ENCODE measurements at regions not wholly inside any gene's neighbourhood (a gene's known extent, or its start where the extent isn't known, plus 50 kb on each side); places are given as distances from the start of the nearest gene placed in this dataset.
A peak's percentile ranks its signal among the peaks of the same experiment; 100 is the strongest.
"Not testable (repeated sequence)": the region's sequence is repeated elsewhere in the genome, so short reads cannot be mapped to it uniquely, and the experiment has no call there.

GRCh38 chr5:57871496-57871895 is 388.9 kb upstream of the ACTBL2 start:
- no peak for ATAC-seq
- H3K4me1 ChIP-seq, result no peaks in the 10 kb centered on the region

GRCh38 chr5:57870267-57870666 is 387.7 kb upstream of the ACTBL2 start:
- intact Hi-C loops (cut with DNase I; ENCODE audit: low total_unique reads); H3K9me3 ChIP-seq; H3K27me3 ChIP-seq; DNase-seq; H3K27ac ChIP-seq; H3K4me1 ChIP-seq; H3K4me3 ChIP-seq; ATAC-seq; in situ Hi-C loops (cut with MboI; ENCODE audit: low sequenced_read_pairs in 4 of 4); H3K36me3 ChIP-seq: not testable (repeated sequence)

More at GRCh38 chr5:57871496-57871895, 388.9 kb upstream of the ACTBL2 start:
- DNase-seq, result no peak
- TF ChIP-seq, protein P1, sequence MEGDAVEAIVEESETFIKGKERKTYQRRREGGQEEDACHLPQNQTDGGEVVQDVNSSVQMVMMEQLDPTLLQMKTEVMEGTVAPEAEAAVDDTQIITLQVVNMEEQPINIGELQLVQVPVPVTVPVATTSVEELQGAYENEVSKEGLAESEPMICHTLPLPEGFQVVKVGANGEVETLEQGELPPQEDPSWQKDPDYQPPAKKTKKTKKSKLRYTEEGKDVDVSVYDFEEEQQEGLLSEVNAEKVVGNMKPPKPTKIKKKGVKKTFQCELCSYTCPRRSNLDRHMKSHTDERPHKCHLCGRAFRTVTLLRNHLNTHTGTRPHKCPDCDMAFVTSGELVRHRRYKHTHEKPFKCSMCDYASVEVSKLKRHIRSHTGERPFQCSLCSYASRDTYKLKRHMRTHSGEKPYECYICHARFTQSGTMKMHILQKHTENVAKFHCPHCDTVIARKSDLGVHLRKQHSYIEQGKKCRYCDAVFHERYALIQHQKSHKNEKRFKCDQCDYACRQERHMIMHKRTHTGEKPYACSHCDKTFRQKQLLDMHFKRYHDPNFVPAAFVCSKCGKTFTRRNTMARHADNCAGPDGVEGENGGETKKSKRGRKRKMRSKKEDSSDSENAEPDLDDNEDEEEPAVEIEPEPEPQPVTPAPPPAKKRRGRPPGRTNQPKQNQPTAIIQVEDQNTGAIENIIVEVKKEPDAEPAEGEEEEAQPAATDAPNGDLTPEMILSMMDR (IDR thresholded peaks at IDR 0.05 in 4 of 5, conservative IDR thresholded peaks at IDR 0.05 in 1 of 5), result no peak
- TF ChIP-seq POLR2A (IDR thresholded peaks at IDR 0.05), result no peak
- Histone ChIP-seq H3K9me3 (no peaks in the 10 kb centered on the region), H3K27ac (no peak overlapping the region), H3K4me3 (no peak overlapping the region), H3K27me3 (no peaks in the 10 kb centered on the region), H3K36me3 (no peaks in the 10 kb centered on the region)
- intact Hi-C loops (cut with DNase I; ENCODE audit: low total_unique reads), result no loop called here
- in situ Hi-C loops (cut with MboI; ENCODE audit: low sequenced_read_pairs in 4 of 4), result no loop called here

DNA sequence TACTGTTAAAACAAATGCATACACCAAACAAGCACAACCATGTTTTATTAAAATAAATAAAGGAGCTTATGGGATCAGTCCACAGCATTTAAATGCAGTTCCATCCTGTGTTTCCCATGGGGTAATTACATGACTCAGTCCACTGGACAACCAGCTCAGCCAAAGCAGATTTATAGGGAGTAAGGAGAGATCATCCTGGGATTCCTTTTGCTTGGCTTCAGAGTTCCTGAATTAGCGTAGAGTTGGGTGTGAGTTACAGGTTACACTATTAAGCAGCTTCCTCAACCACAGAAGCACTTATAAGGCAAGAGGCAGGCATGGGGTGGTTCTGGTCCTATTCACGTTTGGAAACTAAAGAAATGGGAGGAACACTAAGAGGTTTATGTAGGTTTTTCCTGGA is 381.1 kb upstream of the ACTBL2 start:
- no peak for ATAC-seq
- intact Hi-C loops (cut with DNase I; ENCODE audit: low total_unique reads) (no loop called here), in situ Hi-C loops (cut with MboI; ENCODE audit: low sequenced_read_pairs in 4 of 4) (no loop called here)
- no peaks in the 10 kb centered on the region for H3K36me3 ChIP-seq
- TF ChIP-seq POLR2A (IDR thresholded peaks at IDR 0.05), result no peak
- TF ChIP-seq, protein P1 (IDR thresholded peaks at IDR 0.05 in 4 of 5, conservative IDR thresholded peaks at IDR 0.05 in 1 of 5), result no peak
- H3K4me1 ChIP-seq, result no peaks in the 10 kb centered on the region
- no peak for DNase-seq
- H3K27ac ChIP-seq, result no peak overlapping the region
- H3K27me3 ChIP-seq, result no peaks in the 10 kb centered on the region
- H3K4me3 ChIP-seq, result no peak overlapping the region
- H3K9me3 ChIP-seq, result no peaks in the 10 kb centered on the region

DNA sequence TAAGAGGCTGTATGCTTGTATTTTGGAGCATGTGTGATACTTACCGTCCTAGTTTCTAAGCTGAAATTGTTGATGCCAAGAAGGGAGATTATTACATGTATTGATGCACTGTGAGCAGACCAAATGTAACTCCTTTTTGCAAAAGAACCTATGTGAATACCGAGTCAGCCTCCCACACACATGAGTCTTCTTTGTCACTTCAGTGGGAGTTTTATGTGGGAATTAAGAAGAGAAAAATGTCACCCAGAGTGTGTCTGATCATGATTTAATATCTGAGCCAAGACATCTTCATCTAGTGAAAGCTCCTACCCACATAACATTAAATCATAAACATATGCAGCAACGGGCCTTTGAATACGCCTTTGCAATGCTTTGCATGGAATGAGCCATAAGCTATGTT is 380.3 kb upstream of the ACTBL2 start:
- in situ Hi-C loops (cut with MboI; ENCODE audit: low sequenced_read_pairs in 4 of 4) (no loop called here), intact Hi-C loops (cut with DNase I; ENCODE audit: low total_unique reads) (no loop called here)
- Histone ChIP-seq H3K27me3 (no peaks in the 10 kb centered on the region), H3K36me3 (no peaks in the 10 kb centered on the region), H3K4me3 (no peak overlapping the region), H3K4me1 (no peaks in the 10 kb centered on the region), H3K27ac (no peak overlapping the region), H3K9me3 (no peaks in the 10 kb centered on the region)
- ATAC-seq, result no peak
- DNase-seq, result no peak
- TF ChIP-seq, protein P1 (IDR thresholded peaks at IDR 0.05 in 4 of 5, conservative IDR thresholded peaks at IDR 0.05 in 1 of 5), result no peak
- no peak for TF ChIP-seq POLR2A (IDR thresholded peaks at IDR 0.05)

DNA sequence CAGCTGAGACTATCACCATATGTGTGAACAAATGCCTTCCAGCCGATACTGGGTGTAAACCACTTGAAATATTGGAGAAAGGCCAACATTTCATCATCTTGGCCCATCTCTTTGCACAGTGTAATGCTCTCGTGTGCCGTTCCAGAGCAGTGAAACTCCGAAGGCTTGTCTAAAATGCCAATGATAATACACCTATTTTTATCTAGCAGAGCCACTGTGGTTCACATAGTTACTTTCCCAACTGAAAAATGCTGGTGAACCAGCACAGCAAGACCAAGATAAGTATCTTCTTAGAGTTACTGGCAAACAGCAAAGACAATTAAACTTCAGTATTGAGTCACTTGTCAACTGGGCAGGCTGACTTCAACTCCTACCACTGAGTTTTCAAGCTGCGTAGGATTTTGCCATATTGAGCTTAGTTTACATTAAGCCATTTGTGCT is 379.9 kb upstream of the ACTBL2 start:
- no peaks in the 10 kb centered on the region for H3K4me1 ChIP-seq
- no peak overlapping the region for H3K27ac ChIP-seq
- H3K27me3 ChIP-seq, result no peaks in the 10 kb centered on the region
- intact Hi-C loops (cut with DNase I; ENCODE audit: low total_unique reads), result no loop called here
- H3K9me3 ChIP-seq, result no peaks in the 10 kb centered on the region
- DNase-seq, result no peak
- TF ChIP-seq, protein P1 (IDR thresholded peaks at IDR 0.05 in 4 of 5, conservative IDR thresholded peaks at IDR 0.05 in 1 of 5), result no peak
- no peak for TF ChIP-seq POLR2A (IDR thresholded peaks at IDR 0.05)
- H3K36me3 ChIP-seq, result no peaks in the 10 kb centered on the region
- in situ Hi-C loops (cut with MboI; ENCODE audit: low sequenced_read_pairs in 4 of 4), result no loop called here
- H3K4me3 ChIP-seq, result no peak overlapping the region
- ATAC-seq, result peak in 1 of 2 donors; percentile 49
